IMR-90 (cell line): ENCODE measurements at regions not wholly inside any gene's neighbourhood (a gene's known extent, or its start where the extent isn't known, plus 50 kb on each side); places are given as distances from the start of the nearest gene placed in this dataset.

Experiments used
- ATAC-seq: fragments of 200-7000 bp; cut with Tn5 transposase; 2 replicates; pipeline ENCODE4 v1.9.1; 2020; ENCODE audit warnings: low read depth, mild to moderate bottlenecking, moderate library complexity
- BruUV-seq: library from RNA; stranded (reverse); fragments of 400-500 nt; replicated peaks from 2 replicates; lab custom pipeline; 2021; lab: Mats Ljungman, UMichigan
- CTCF ChIA-PET: fragments of 300-600 bp; formaldehyde crosslinking; extraction: SDS; loops from one replicate; lab custom pipeline; 2021; ENCODE audit warnings: antibody characterized with exemption; lab: Yijun Ruan, JAX
- POLR2A ChIA-PET: fragments of 300-600 bp; sonication (Branson Sonifier 250); formaldehyde crosslinking; loops from one replicate; lab custom pipeline; 2022; ENCODE audit warnings: antibody characterized with exemption; ENCODE audit not compliant: unreplicated experiment; lab: Charles Lee
- DNase-seq: peaks from one replicate; pipeline ENCODE4 v3.0.0; 2013
- H2AFZ ChIP-seq: replicated peaks from 2 replicates; pipeline ENCODE3; 2013; ENCODE audit warnings: low read length, mild to moderate bottlenecking; ENCODE audit not compliant: poor library complexity
- H2AK5ac ChIP-seq: 2 replicates; pipeline ENCODE4 v1.6.1; 2013; ENCODE audit warnings: low read depth, low read length, inconsistent platforms
- H2AK9ac ChIP-seq: replicated peaks from 2 replicates; pipeline ENCODE3; 2013; ENCODE audit warnings: mild to moderate bottlenecking, low read depth, low read length, moderate library complexity; ENCODE audit not compliant: poor library complexity
- H2BK120ac ChIP-seq: 2 replicates; pipeline ENCODE4 v1.6.1; 2013; ENCODE audit warnings: low read depth, low read length, inconsistent platforms
- H2BK15ac ChIP-seq: 3 replicates; pipeline ENCODE4 v1.6.1; 2013; ENCODE audit warnings: low read depth, low read length, inconsistent platforms
- H2BK20ac ChIP-seq: 2 replicates; pipeline ENCODE4 v1.6.1; 2013; ENCODE audit warnings: low read depth, mild to moderate bottlenecking, inconsistent platforms, low read length, moderate library complexity
- H2BK5ac ChIP-seq: 2 replicates; pipeline ENCODE4 v1.6.1; 2013; ENCODE audit warnings: mild to moderate bottlenecking, low read depth, low read length, inconsistent platforms; ENCODE audit not compliant: poor library complexity, severe bottlenecking
- H3K14ac ChIP-seq: replicated peaks from 2 replicates; pipeline ENCODE4 v1.6.1; 2013; ENCODE audit warnings: low read depth, low read length, inconsistent platforms
- H3K18ac ChIP-seq: 2 replicates; pipeline ENCODE4 v1.6.1; 2013; ENCODE audit warnings: low read depth, low read length, control low read depth
- H3K23ac ChIP-seq: 2 replicates; pipeline ENCODE4 v1.6.1; 2013; ENCODE audit warnings: low read depth, low read length, inconsistent platforms
- H3K27ac ChIP-seq: 2 replicates; pipeline ENCODE4 v1.5.1; 2013; ENCODE audit warnings: mild to moderate bottlenecking, control low read depth, low read length; ENCODE audit not compliant: insufficient read depth
- H3K27me3 ChIP-seq: 2 replicates; pipeline ENCODE4 v1.6.1; 2013; ENCODE audit warnings: low read length; ENCODE audit not compliant: control insufficient read depth, insufficient read depth
- H3K36me3 ChIP-seq: 2 replicates; pipeline ENCODE4 v1.6.1; 2013; ENCODE audit warnings: low read length, mixed read lengths; ENCODE audit not compliant: control insufficient read depth, insufficient read depth
- H3K4ac ChIP-seq: 2 replicates; pipeline ENCODE4 v1.6.1; 2013; ENCODE audit warnings: low read depth, low read length, inconsistent platforms
- H3K4me1 ChIP-seq: 2 replicates; pipeline ENCODE4 v1.6.1; 2013; ENCODE audit warnings: low read length, mixed read lengths; ENCODE audit not compliant: control insufficient read depth, insufficient read depth
- H3K4me2 ChIP-seq: 2 replicates; pipeline ENCODE4 v1.6.1; 2013; ENCODE audit warnings: low read depth, mild to moderate bottlenecking, control low read depth, low read length, moderate library complexity
- H3K4me3 ChIP-seq: 2 replicates; pipeline ENCODE4 v1.5.1; 2013; ENCODE audit warnings: low read depth, mild to moderate bottlenecking, control low read depth, low read length, moderate library complexity; ENCODE audit not compliant: insufficient read depth
- H3K56ac ChIP-seq: 2 replicates; pipeline ENCODE4 v1.6.1; 2013; ENCODE audit warnings: low read length, inconsistent platforms; ENCODE audit not compliant: insufficient read depth; ENCODE audit errors: extremely low read depth
- H3K79me1 ChIP-seq, 2 experiments: 2 replicates each; pipeline ENCODE4 v1.6.1; 2013; ENCODE audit warnings: low read length in 2 of 2, inconsistent platforms in 1 of 2, low read depth in 1 of 2
- H3K9ac ChIP-seq: 2 replicates; pipeline ENCODE4 v1.6.1; 2013; ENCODE audit warnings: low read depth, low read length, control low read depth
- H3K9me1 ChIP-seq: 2 replicates; pipeline ENCODE4 v1.6.1; 2013; ENCODE audit warnings: low read length, inconsistent platforms; ENCODE audit not compliant: insufficient read depth
- H3K9me3 ChIP-seq: 2 replicates; pipeline ENCODE4 v1.6.1; 2013; ENCODE audit warnings: low read length; ENCODE audit not compliant: control insufficient read depth, insufficient read depth
- H4K20me1 ChIP-seq: 2 replicates; pipeline ENCODE4 v1.6.1; 2013; ENCODE audit warnings: low read length, inconsistent platforms; ENCODE audit not compliant: insufficient read depth
- H4K5ac ChIP-seq: 2 replicates; pipeline ENCODE4 v1.6.1; 2013; ENCODE audit warnings: mild to moderate bottlenecking, low read depth, low read length, control low read depth
- H4K8ac ChIP-seq, 2 experiments: 2 replicates each; pipeline ENCODE4 v1.6.1; 2013; ENCODE audit warnings: low read depth in 2 of 2, low read length in 2 of 2, control low read depth in 1 of 2, inconsistent platforms in 1 of 2
- H4K91ac ChIP-seq: 2 replicates; pipeline ENCODE4 v1.6.1; 2013; ENCODE audit warnings: low read depth, low read length, inconsistent platforms; ENCODE audit not compliant: insufficient read depth
- CEBPB ChIP-seq: IDR thresholded peaks from 2 replicates; pipeline ENCODE4 v1.6.1; 2012; ENCODE audit warnings: low read depth, low read length, improper control_type of control experiment
- CHD1 ChIP-seq: IDR thresholded peaks from 2 replicates; pipeline ENCODE4 v1.6.1; 2012; ENCODE audit warnings: low read depth, low read length, improper control_type of control experiment
- CTCF ChIP-seq: conservative IDR thresholded peaks from 2 replicates; pipeline ENCODE4 v1.5.1; 2012; ENCODE audit warnings: mild to moderate bottlenecking, low read depth, low read length, improper control_type of control experiment
- FOS ChIP-seq: fragments of 150-350 bp; IDR thresholded peaks from 2 replicates; pipeline ENCODE4 v1.6.1; 2016; ENCODE audit warnings: low read depth, low read length
- MXI1 ChIP-seq: IDR thresholded peaks from 2 replicates; pipeline ENCODE4 v1.6.1; 2012; ENCODE audit warnings: low read depth, mild to moderate bottlenecking, low read length, moderate library complexity, borderline replicate concordance
- NFE2L2 ChIP-seq: fragments of 150-350 bp; IDR thresholded peaks from 2 replicates; pipeline ENCODE4 v1.6.1; 2016; ENCODE audit warnings: low read depth, mild to moderate bottlenecking, low read length
- RFX5 ChIP-seq: IDR thresholded peaks from 2 replicates; pipeline ENCODE4 v1.8.0; 2012; ENCODE audit warnings: low read depth, mild to moderate bottlenecking, low read length, moderate library complexity
- WGBS, 2 experiments: methylation state at CpG; one replicate each; pipeline versions ENCODE4 v1.1.5 to v1.1.7; 2013; ENCODE audit warnings: missing lambda C conversion rate in 2 of 2; ENCODE audit not compliant: insufficient read length in 1 of 2; ENCODE audit errors: extremely low coverage in 2 of 2; 5-methylcytosine and 5-hydroxymethylcytosine counted together
- dilution Hi-C: fragments of 300-500 bp; cut with HindIII; formaldehyde crosslinking; loops from one replicate; pipeline ENCODE4 v1.14.3; 2018; ENCODE audit warnings: low sequenced_read_pairs; ENCODE audit not compliant: unreplicated experiment
- in situ Hi-C: fragments of 300-500 bp; cut with MboI; formaldehyde crosslinking; loops from 3 replicates; pipeline ENCODE4 v1.14.3; 2019; ENCODE audit warnings: low sequenced_read_pairs, inconsistent platforms, mixed read lengths
- intact Hi-C: fragments of 100-400 bp; cut with micrococcal nuclease; formaldehyde crosslinking; loops from 2 replicates; pipeline ENCODE4 v1.10.0; 2022

- intact Hi-C loops, result loop anchor here (5.0 to 10.0 kb wide), 3 partner anchors 126 to 251 kb away; no protein-coding TSS in a partner anchor
Observed at GRCh38 chr5:159765760-159766517, 150.3 kb upstream of the ADRA1B start.

More at GRCh38 chr5:159765760-159766517, 150.3 kb upstream of the ADRA1B start:
- Histone ChIP-seq H3K56ac (no peak overlapping the region), H2BK5ac (no peak overlapping the region), H4K5ac (0 out of 2 replicates have a peak overlapping the region, but pooled peaks have one; percentile 40), H3K9me3 (no peaks in the 10 kb centered on the region), H2AK9ac (no peak overlapping the region), H2BK120ac (peak overlapping the region; percentile 96), H3K27me3 (no peaks in the 10 kb centered on the region), H2BK15ac (peak overlapping the region; percentile 53; the same call in 2 of the 3 replicates), H4K8ac (peak overlapping the region in 1 of 2 experiments; percentile 63; a peak in 3 of 4 replicates), H3K18ac (peak overlapping the region; percentile 50; the same call in 1 of the 2 replicates), H2AFZ (no peak overlapping the region), H3K4me1 (peaks cover 16% of the 10 kb centered on the region), H3K27ac (no peak overlapping the region), H3K4ac (peak overlapping the region; percentile 89), H3K4me2 (no peak overlapping the region), H4K91ac (peak overlapping the region; percentile 94), H4K20me1 (no peaks in the 10 kb centered on the region), H3K14ac (peak overlapping the region; percentile 47; the same call in 1 of the 2 replicates), H3K9ac (no peak overlapping the region), H3K4me3 (no peak overlapping the region), H3K36me3 (no peaks in the 10 kb centered on the region), H2AK5ac (peak overlapping the region; percentile 59; the same call in 1 of the 2 replicates), H2BK20ac (peak overlapping the region; percentile 96), H3K79me1 (no peaks in the 10 kb centered on the region; a peak in 1 of 4 replicates), H3K9me1 (peaks cover 8% of the 10 kb centered on the region), H3K23ac (peak overlapping the region; percentile 69; the same call in 1 of the 2 replicates)
- DNase-seq (peak; percentile 23), ATAC-seq (no peak)
- TF ChIP-seq RFX5 (no peak), CHD1 (no peak), CEBPB (no peak), MXI1 (no peak), NFE2L2 (no peak), CTCF (no peak), FOS (no peak)
- ChIA-PET CTCF (no interaction called here), POLR2A (no interaction called here)
- no CpG with 5 or more reads among the region's 8 CpGs for WGBS, 2 experiments
- in situ Hi-C loops (loop anchor here (25.0 kb wide), 1 partner anchor 604 kb away; no protein-coding TSS in a partner anchor), dilution Hi-C loops (no loop called here)
- no TSS peak for BruUV-seq
